ENCODE measurements at regions not wholly inside any gene's neighbourhood (a gene's known extent, or its start where the extent isn't known, plus 50 kb on each side); places are given as distances from the start of the nearest gene placed in this dataset.

- intact Hi-C loops (cut with micrococcal nuclease; ENCODE audit: unreplicated experiment), result no loop called here
- Mint-ChIP-seq H3K4me3 (ENCODE audit: unreplicated experiment) (no peak overlapping the region), H3K27ac (ENCODE audit: unreplicated experiment) (no peak overlapping the region), H3K9me3 (ENCODE audit: unreplicated experiment) (no peaks in the 10 kb centered on the region), H3K36me3 (ENCODE audit: insufficient read depth, unreplicated experiment) (no peaks in the 10 kb centered on the region), H3K4me1 (ENCODE audit: low read depth, unreplicated experiment) (no peaks in the 10 kb centered on the region), H3K27me3 (ENCODE audit: insufficient read depth, unreplicated experiment) (no peaks in the 10 kb centered on the region)
- Histone ChIP-seq H3K36me3 (ENCODE audit: control insufficient read depth, insufficient read depth, low read length) (no peaks in the 10 kb centered on the region), H3K4me3 (ENCODE audit: low read depth, low read length) (no peak overlapping the region), H3K4me1 (peaks cover 12% of the 10 kb centered on the region), H3K27me3 (replicated peaks; ENCODE audit: control insufficient read depth, insufficient read depth, low read length) (no peaks in the 10 kb centered on the region), H3K9me3 (no peaks in the 10 kb centered on the region)
- no peak for DNase-seq
- BruUV-seq (replicated peaks), result no TSS peak
- ChIA-PET CTCF (no interaction called here), POLR2A (interaction anchor here (0.8 kb wide), 1 partner anchor 27 kb away, joined by 5 read pairs; no protein-coding TSS in a partner anchor)
- TF ChIP-seq CTCF (IDR thresholded peaks at IDR 0.05; ENCODE audit: insufficient read depth in 1 of 2, low read depth in 1 of 2, low read length in 1 of 2, severe bottlenecking in 1 of 2, unreplicated experiment in 1 of 2), result no peak
Observed at GRCh38 chr2:234858790-234859329, 93.0 kb upstream of the SH3BP4 start.

GRCh38 chr2:234858145-234858544 lies 93.7 kb upstream of the SH3BP4 start:
- Histone ChIP-seq H3K36me3 (ENCODE audit: control insufficient read depth, insufficient read depth, low read length) (no peaks in the 10 kb centered on the region), H3K4me1 (peaks cover 12% of the 10 kb centered on the region), H3K9me3 (no peaks in the 10 kb centered on the region), H3K4me3 (ENCODE audit: low read depth, low read length) (no peak overlapping the region), H3K27me3 (replicated peaks; ENCODE audit: control insufficient read depth, insufficient read depth, low read length) (no peaks in the 10 kb centered on the region)
- Mint-ChIP-seq H3K4me3 (ENCODE audit: unreplicated experiment) (no peak overlapping the region), H3K9me3 (ENCODE audit: unreplicated experiment) (no peaks in the 10 kb centered on the region), H3K27me3 (ENCODE audit: insufficient read depth, unreplicated experiment) (no peaks in the 10 kb centered on the region), H3K27ac (ENCODE audit: unreplicated experiment) (no peak overlapping the region), H3K36me3 (ENCODE audit: insufficient read depth, unreplicated experiment) (no peaks in the 10 kb centered on the region), H3K4me1 (ENCODE audit: low read depth, unreplicated experiment) (no peaks in the 10 kb centered on the region)
- POLR2A ChIA-PET, result interaction anchor here (0.8 kb wide), 1 partner anchor 26 kb away, joined by 5 read pairs; no protein-coding TSS in a partner anchor
- DNase-seq, result peak in 1 of 2 experiments; percentile 37
- intact Hi-C loops (cut with micrococcal nuclease; ENCODE audit: unreplicated experiment), result no loop called here
- BruUV-seq (replicated peaks), result no TSS peak
- CTCF ChIA-PET, result no interaction called here
- TF ChIP-seq CTCF (IDR thresholded peaks at IDR 0.05; ENCODE audit: insufficient read depth in 1 of 2, low read depth in 1 of 2, low read length in 1 of 2, severe bottlenecking in 1 of 2, unreplicated experiment in 1 of 2), result no peak

GRCh38 chr2:234853729-234854128 lies 98.1 kb upstream of the SH3BP4 start:
- no peak overlapping the region for H3K4me3 Mint-ChIP-seq (ENCODE audit: unreplicated experiment)
- H3K4me1 ChIP-seq, result peaks cover 2% of the 10 kb centered on the region
- no peaks in the 10 kb centered on the region for H3K27me3 Mint-ChIP-seq (ENCODE audit: insufficient read depth, unreplicated experiment)
- no peaks in the 10 kb centered on the region for H3K4me1 Mint-ChIP-seq (ENCODE audit: low read depth, unreplicated experiment)
- no peak for DNase-seq
- no peaks in the 10 kb centered on the region for H3K36me3 ChIP-seq (ENCODE audit: control insufficient read depth, insufficient read depth, low read length)
- BruUV-seq (replicated peaks), result no TSS peak
- no peaks in the 10 kb centered on the region for H3K9me3 ChIP-seq
- ChIA-PET CTCF (no interaction called here), POLR2A (no interaction called here)
- H3K9me3 Mint-ChIP-seq (ENCODE audit: unreplicated experiment), result no peaks in the 10 kb centered on the region
- no peak overlapping the region for H3K4me3 ChIP-seq (ENCODE audit: low read depth, low read length)
- H3K27ac Mint-ChIP-seq (ENCODE audit: unreplicated experiment), result no peak overlapping the region
- H3K27me3 ChIP-seq (replicated peaks; ENCODE audit: control insufficient read depth, insufficient read depth, low read length), result no peaks in the 10 kb centered on the region
- intact Hi-C loops (cut with micrococcal nuclease; ENCODE audit: unreplicated experiment), result no loop called here
- no peak for TF ChIP-seq CTCF (IDR thresholded peaks at IDR 0.05; ENCODE audit: insufficient read depth in 1 of 2, low read depth in 1 of 2, low read length in 1 of 2, severe bottlenecking in 1 of 2, unreplicated experiment in 1 of 2)
- no peaks in the 10 kb centered on the region for H3K36me3 Mint-ChIP-seq (ENCODE audit: insufficient read depth, unreplicated experiment)
